ENCODE measurements at regions not wholly inside any gene's neighbourhood (a gene's known extent, or its start where the extent isn't known, plus 50 kb on each side); places are given as distances from the start of the nearest gene placed in this dataset.
A peak's percentile ranks its signal among the peaks of the same experiment; 100 is the strongest.

GRCh38 chr3:10741891-10742671 is 73.9 kb upstream of the SLC6A11 start:
- FAIRE-seq: no peak

GRCh38 chr3:10743366-10744097 is 72.5 kb upstream of the SLC6A11 start:
- no peak for FAIRE-seq

GRCh38 chr3:10744098-10744465 is 71.9 kb upstream of the SLC6A11 start:
- FAIRE-seq: no peak

- FAIRE-seq: no peak
Observed at GRCh38 chr3:10745392-10745791, 70.6 kb upstream of the SLC6A11 start.

GRCh38 chr3:10746001-10746400 is 70.0 kb upstream of the SLC6A11 start:
- no peak for FAIRE-seq

- FAIRE-seq: no peak
Observed at GRCh38 chr3:10746684-10747083, 69.3 kb upstream of the SLC6A11 start.

GRCh38 chr3:10747341-10747740 is 68.7 kb upstream of the SLC6A11 start:
- FAIRE-seq: no peak

- FAIRE-seq: no peak
Observed at GRCh38 chr3:10748040-10748439, 68.0 kb upstream of the SLC6A11 start.

- FAIRE-seq: no peak
Observed at GRCh38 chr3:10753964-10754363, 62.1 kb upstream of the SLC6A11 start.

GRCh38 chr3:10756546-10756945 is 59.5 kb upstream of the SLC6A11 start:
- no peak for FAIRE-seq

- FAIRE-seq: no peak
Observed at GRCh38 chr3:10757021-10757820, 58.8 kb upstream of the SLC6A11 start.

GRCh38 chr3:10757821-10758130 is 58.3 kb upstream of the SLC6A11 start:
- no peak for FAIRE-seq

GRCh38 chr3:10758304-10759037 is 57.6 kb upstream of the SLC6A11 start:
- peak; percentile 8 for FAIRE-seq

- FAIRE-seq: no peak
Observed at GRCh38 chr3:10759495-10759894, 56.5 kb upstream of the SLC6A11 start.

- no peak for FAIRE-seq
Observed at GRCh38 chr3:10760199-10760598, 55.8 kb upstream of the SLC6A11 start.

- no peak for FAIRE-seq
Observed at GRCh38 chr3:10761583-10761982, 54.4 kb upstream of the SLC6A11 start.

- FAIRE-seq: no peak
Observed at GRCh38 chr3:10762116-10762515, 53.9 kb upstream of the SLC6A11 start.

GRCh38 chr3:10762611-10763247 is 53.3 kb upstream of the SLC6A11 start:
- FAIRE-seq: no peak

- no peak for FAIRE-seq
Observed at GRCh38 chr3:10763248-10763620, 52.8 kb upstream of the SLC6A11 start.

GRCh38 chr3:10763817-10764258 is 52.2 kb upstream of the SLC6A11 start:
- FAIRE-seq: no peak

- no peak for FAIRE-seq
Observed at GRCh38 chr3:10764259-10765051, 51.6 kb upstream of the SLC6A11 start.
